ENCODE measurements at regions not wholly inside any gene's neighbourhood (a gene's known extent, or its start where the extent isn't known, plus 50 kb on each side); places are given as distances from the start of the nearest gene placed in this dataset.

GRCh38 chr21:35134309-35134708, 85.2 kb upstream of the RUNX1 start:
- TF ChIP-seq CTCF (IDR thresholded peaks at IDR 0.05 in 8 of 11, conservative IDR thresholded peaks at IDR 0.05 in 3 of 11) (no peak), POLR2A (IDR thresholded peaks at IDR 0.05) (no peak)

Data from spleen (tissue), 7 donors.